HG02840 (cell line): ENCODE measurements at regions not wholly inside any gene's neighbourhood (a gene's known extent, or its start where the extent isn't known, plus 50 kb on each side); places are given as distances from the start of the nearest gene placed in this dataset.

Experiments
- ATAC-seq: cut with Tn5 transposase; IDR thresholded peaks from one replicate; pipeline ENCODE4 v1.9.1; 2021; ENCODE audit warnings: mild to moderate bottlenecking, moderate library complexity, moderate number of reproducible peaks; ENCODE audit not compliant: unreplicated experiment, low FRiP score

DNA sequence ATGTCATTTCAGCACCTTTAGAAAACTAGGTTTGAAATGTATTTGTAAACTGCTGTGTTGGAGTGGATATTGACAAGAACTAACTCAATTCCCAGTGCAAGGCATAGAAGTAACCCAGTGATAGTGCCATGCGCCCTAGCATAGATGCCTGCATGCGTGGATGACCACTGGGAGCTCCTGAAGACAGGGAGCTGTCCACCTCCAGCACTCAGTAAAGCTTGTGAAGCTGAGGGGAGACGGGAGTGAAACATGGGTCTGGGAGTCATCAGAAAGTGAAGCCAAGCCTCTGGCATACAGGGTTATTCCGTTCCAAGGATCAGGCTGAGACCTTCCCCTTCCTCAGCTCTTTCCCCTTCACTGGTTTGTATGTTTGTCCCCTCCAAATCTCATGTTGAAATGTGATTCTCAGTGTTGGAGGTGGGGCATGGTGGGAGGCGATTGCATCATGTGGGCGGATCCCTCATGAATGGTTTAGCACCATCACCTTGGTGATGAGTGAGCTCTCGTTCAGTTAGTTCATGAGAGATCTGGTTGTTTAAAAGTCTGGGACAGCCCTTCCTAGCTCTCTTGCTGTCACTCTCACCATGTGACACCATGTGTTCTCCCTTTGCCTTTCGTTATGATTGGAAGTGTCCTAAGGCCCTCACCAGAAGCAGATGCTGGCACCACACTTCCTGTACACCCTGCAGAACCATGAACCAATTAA is 146.5 kb upstream of the FERMT1 start:
- no peak for ATAC-seq

DNA sequence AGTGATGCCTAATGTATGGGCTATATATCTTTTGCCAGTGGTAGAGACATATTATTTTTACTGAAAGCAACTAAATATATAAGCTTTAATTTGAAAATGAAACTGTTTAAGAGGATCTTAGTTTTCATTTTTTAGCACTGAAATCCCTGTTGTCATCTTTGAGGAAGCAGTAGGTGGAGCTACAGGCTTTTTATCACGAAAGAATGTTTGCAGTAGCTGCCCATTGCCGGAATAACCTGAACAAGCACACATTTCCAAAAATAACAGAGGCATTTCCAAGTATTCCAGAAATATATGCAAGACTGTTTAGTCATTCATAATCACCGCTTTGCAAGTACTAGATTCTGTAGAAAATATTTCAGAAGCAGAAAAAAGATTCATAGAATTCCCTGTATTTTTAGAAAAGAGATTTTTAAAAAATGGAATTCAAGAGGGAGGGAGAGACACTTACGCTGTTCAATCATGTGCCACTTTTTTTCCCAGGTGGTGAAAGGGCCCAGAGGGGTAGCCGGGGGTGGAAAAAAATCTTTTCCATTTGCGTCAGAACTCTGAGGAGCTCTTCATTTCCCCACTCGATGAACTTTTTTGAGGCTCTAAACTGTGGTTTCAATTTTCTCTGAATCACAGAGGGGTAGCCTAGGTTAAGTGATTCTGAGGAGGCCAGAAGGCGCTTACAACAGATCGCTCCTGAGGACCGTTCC is 142.5 kb upstream of the FERMT1 start:
- no peak for ATAC-seq

DNA sequence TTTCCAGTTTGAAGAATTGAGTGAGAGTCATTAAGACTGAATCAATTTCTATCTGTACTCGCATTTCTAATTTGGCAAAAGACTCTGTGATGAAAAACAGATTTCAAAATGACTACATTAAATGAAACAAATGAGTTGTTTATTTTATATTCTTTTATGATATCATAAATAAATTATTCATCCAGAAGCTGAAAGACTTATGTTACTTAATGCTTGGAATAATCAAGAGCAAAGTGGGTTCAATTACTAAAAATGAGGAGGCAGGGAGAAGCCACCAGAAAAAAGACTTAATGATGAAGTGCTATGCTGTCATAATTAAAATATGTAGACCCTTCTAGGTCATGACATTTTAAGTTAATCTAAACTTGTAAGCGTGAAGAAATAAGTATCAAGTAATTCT is 130.6 kb upstream of the FERMT1 start:
- no peak for ATAC-seq

DNA sequence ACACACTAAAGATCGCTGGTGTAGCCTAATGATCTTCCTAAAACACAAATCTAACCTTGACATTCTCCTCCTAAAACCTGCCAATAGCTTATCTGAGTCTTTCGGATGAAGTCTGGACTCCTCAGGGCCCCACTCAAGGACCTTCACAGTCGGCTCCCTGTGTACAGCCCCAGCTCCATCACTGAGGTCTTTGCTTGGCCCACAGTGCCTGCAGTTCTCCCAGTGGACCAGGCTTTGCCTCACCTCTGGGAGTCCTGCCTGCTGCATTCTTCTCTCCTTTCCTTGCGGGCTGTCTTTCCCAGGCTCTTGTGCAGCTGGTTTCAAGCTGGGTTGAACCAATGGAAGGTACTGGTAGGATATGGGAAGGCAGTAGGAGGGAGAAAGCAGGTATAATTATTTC is 122.6 kb upstream of the FERMT1 start:
- ATAC-seq = no peak

DNA sequence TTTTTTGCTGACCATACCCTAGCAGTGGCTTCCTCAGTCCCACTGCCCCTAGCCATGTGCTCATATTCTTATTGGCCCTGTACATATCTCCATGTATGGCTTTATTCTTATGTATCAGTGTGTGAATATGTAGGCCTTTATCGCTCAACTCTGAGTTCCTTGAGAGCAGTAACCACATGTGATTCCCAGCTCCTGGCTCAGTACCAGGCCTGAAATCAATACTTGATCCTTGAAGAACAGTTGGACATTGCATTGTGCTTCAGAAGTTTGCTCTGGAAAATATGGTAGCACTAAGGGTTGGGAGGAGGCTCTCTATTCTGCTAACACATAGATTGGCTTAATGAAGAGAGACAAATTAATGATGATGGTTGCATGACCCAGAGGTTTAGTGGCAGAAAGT is 118.8 kb upstream of the FERMT1 start:
- no peak for ATAC-seq

DNA sequence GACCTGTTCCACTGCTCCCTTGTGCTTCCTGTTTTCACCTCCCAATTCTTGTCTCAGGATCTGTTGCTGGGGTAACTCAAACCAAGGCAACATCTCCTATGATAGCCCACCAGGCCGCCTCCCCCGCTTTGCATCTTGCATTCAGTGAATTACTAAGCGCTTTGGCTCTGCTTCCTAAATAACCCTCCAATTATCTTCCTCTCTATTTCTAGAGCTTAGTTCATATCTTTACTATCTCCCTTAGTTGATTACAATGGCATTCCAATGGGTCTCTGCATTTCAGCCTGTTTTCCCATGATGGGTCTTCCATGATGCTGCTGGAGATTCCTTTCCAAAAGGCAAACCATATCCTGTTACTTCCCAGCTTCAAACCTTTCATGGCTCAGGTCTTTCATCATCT is 117.2 kb upstream of the FERMT1 start:
- no peak for ATAC-seq

DNA sequence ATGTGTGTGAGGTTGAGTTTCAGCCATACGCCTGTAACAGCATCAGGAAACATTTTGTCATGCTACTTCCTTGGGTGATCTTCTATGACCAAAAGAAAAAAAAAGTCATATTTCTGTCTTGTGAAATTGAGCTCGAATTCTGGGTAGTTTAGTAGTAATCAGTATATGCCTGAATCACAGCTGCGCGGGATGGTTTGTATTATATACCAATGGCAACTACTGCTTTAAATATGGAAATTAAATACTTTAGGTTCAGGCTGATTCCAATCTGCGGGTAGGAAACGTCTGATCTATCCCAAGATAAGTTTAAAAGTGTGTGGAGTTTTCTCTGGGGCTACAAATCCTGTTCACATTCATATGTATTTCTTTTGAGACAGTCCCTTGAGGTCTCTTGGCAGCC is 115.6 kb upstream of the FERMT1 start:
- ATAC-seq = no peak

DNA sequence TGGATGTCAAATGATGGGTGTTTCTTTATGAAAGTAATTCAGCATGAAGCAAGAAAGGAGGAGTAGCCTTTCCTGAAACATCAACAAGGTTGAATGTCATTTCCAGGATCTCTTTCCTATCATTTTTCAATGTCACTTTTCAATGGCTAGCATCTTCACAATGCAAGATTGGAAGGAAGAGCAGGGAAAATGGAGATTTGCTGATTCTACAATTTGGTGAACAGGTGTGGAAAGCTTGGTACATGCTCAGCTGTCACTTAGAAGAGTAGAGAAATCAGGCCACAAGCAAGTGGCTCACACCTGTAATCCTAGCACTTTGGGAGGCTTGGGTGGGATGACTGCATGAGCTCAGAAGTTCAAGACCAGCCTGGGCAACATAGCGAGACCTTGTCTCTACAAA is 112.7 kb upstream of the FERMT1 start:
- no peak for ATAC-seq

DNA sequence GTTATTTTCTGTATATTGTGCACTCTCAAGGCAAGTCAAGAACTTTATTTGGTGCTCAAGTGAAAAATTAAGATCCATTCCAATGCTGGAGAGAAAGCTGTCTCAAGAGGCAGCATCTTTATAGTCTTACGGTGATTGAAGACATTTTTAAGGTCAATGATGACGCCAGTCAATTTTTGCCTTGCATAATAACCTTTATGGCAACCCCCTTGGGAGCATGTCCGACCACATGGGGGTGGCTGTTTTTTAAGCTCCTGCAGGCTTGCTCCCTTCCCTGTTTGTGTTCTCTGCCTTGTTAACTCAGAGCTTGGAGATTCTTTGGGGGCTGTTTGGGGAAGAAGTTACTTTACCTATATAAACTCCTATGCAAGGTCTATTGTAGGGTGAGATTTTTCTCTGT is 109.6 kb upstream of the FERMT1 start:
- ATAC-seq = no peak

DNA sequence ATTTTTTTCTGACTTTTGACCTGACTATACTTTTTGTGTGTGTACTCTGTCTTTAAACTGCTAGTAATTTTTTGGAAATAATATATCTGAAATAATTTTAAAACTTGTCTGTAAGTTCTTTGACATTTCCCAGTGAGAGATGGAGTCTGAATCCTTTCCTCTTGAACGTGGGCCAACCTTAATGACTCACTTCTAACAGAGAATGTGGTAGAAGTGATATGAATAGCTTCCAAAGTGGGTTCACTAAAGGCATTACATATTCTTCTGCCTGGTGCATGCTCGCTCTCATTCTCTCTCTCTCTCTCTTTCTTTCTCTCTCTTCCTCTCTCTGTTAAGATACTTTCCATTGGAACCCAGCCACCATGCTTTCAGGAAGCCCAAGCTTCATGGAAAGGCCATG is 108.7 kb upstream of the FERMT1 start:
- ATAC-seq = no peak

DNA sequence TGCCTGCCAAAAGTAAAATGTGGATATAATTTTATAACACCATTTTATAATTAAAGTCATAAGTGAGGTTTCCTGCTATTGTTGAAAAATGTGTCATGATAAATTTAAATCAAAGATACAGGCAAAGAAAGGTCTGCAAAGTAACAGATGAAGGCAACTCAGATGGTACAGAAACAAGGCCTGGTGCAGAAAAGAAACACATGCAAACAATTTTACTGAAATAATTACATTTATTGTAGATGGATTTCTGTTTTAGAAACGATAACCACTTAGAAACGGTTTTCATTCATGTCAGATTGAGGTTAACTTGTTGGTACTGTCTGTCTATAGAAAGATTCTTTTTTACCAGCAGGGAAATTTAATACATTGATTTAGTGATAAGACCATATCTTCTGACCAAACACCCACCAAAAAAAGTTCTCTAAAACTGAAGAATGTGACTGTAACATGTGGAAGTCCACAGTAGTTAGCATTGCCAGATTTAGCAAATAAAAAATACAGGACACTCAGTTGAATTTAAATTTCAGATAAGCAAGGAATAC is 105.5 kb upstream of the FERMT1 start:
- ATAC-seq = no peak

DNA sequence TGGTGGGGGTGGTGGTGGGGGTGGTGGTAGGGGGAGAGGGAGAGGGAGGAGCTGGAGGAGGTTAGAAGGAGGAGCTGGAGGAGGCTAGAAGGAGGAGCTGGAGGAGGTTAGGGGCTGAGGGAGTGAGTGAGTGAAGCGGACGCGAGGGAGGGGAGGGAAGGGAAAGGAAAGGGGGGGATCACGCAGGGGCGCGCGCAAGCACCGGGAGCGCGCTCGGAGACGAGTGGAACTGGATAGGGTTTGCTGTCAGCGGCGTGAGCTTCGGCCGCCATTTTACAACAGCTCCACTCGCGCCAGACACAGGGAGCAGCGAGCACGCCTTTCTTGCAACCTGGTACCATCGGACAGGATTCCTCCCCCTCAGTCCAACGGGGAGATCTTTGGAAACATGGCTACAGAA is 90.5 kb upstream of the FERMT1 start:
- ATAC-seq = no peak

DNA sequence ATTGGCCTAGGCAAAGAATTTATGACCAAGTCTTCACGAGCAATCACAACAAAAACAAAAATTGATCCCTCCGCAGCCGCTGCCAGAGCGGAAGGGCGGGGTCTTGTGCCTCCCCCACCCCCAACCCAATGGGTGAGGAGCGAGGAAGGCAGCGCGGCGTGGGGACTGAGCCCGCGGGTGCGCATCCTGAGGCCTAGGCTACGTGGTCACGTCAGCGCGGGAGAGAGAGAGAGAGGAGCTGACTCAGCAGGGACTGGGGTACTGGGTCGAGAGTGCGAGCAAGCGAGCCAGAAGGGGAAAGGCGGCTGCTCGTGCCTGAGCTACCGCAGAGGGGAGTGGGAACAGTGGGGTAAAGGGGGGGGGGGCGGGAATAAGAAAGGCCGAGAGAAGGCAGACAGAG is 90.1 kb upstream of the FERMT1 start:
- no peak for ATAC-seq

DNA sequence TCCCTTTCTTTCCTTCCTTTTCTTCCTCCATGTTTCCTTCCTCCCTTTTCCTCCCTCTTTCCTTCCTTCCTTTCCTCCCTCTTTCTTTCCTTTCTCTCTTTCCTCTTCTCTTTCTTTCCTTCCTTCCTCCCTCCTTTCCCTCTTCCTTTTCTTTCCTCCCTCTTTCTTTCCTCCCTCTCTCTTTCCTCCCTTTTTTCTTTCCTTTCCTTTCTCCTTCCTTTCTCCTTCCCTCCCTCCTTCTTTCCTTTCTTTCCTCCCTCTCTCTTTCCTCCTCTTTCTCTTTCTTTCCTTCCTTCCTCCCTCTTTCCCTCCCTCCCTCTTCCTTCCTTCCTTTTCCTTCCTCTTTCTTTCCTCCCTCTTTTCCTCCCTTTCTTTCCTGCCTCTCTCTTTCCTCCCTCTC is 86.3 kb upstream of the FERMT1 start:
- no peak for ATAC-seq

DNA sequence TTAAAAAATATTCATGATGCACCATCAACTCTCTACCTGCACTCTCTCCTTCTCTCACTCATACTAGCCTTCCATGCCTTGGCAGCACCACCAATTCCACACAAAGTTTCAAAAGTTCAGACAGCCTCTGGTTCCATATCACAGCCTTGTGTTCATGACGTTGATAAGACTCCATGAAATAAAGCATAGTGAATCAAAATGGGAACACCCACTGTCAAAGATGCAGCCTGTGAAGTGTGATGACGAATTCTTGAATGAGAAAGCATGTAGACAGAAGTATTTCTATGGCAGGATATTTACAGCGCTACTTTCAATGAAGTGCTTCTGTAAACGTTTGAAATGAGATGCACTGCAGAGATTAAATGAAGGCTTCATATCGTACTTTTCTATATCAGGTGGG is 77.3 kb upstream of the FERMT1 start:
- no peak for ATAC-seq

DNA sequence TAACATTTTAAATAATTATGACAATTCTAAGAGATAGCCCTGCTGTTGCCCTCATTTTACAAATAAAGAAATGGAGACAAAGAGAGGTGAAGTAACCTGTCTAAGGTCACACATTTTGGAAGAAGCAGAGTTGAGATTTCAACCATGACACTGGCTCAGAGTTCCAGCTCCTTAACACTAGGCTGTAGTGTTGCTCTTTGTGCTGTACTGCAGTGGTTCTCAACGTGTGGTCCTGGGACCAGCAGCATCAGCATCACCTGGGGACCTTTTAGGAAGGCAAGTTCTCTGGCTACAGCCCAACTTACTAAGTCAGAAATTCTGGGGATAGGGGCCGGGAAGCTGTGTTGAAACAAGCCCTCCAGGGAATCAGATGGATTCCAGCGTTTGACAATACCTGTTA is 62.4 kb upstream of the FERMT1 start:
- ATAC-seq = no peak

DNA sequence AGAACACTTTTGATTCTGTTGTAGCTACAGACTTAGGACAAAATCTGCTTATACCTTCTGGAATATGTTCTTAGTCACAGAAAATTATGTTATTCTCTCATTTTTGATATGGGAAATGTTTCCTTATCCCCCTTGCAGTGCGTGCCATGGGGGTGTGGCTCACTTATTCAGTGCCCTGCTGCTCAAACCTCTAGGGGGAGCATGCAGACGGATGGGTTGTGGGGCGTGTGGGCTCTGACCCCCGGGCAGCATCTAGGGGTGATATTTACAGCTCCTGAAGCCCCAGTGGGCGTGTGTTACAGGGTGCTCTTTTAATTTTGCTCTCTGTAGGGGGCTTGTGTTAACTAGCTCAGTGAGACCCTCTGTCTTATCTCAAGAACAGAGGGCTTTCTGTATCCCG is 61.3 kb upstream of the FERMT1 start:
- no peak for ATAC-seq

DNA sequence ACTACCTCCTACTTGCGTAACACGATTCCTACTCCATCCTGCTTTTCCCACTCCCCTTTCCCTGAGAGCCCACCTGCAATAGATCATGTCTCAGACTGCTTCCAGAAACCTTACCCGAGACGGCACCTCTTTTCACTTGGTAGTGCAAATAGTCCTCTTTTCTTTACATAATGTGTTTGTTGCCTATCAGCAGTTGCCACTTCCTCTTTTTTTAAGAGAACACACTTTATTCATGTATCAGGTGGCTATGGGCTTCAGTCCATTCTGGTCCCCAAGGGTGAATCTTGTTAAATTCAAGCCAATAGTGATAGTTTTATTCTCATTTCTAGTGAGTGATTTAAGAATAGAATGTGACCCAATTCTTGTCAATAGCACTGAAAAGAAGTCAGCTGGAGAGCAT is 57.7 kb upstream of the FERMT1 start:
- ATAC-seq = no peak

DNA sequence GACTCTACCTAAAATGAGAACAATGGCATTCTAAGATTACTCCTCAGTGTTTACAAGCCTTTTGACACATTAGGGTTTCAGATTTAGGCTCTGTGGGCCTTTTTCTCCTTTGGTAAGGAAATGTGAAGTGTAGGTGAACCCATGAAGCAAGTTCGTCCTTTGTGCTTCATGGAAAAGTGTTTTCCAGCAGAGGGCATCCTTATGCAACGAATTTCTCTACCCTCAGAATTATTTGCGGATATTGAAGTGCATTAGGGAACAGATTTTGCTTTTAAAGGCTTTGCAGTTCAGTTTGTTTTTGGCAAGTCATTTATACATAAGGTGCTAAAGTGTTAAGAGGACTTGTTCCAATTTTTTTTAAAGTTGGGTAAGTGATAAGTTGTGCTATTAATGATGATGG is 55.7 kb upstream of the FERMT1 start:
- ATAC-seq = no peak

DNA sequence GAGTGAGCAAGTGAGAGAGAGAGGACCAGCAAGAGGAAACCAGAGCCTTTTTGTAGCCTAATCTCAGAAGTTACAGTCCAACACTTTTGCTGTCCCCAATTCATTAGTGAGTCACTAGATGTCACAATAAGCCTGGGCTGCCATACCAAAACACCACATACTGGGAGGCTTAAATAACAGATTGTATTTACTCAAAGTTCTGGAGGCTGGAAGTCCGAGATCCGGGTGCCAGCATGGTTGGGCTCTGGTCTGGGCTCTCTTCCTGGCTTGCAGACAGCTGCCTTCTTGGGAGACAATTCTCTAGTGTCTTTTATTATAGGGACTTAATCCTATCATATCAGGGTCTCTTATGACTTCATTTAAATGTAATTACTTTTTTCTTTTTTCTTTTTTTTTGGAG is 50.7 kb upstream of the FERMT1 start:
- no peak for ATAC-seq
